ENCODE measurements at regions not wholly inside any gene's neighbourhood (a gene's known extent, or its start where the extent isn't known, plus 50 kb on each side); places are given as distances from the start of the nearest gene placed in this dataset.

- no peak overlapping the region for H3K4me3 ChIP-seq (ENCODE audit: low read depth, low read length)
- no peak for TF ChIP-seq CTCF (conservative IDR thresholded peaks at IDR 0.05; ENCODE audit: low read depth, low read length)
- no peak for DNase-seq (ENCODE audit: low read depth)
Observed at GRCh38 chr7:9854605-9855004, 1119.1 kb upstream of the PHF14 start.

GRCh38 chr7:9856668-9857067 is 1117.0 kb upstream of the PHF14 start:
- TF ChIP-seq CTCF (conservative IDR thresholded peaks at IDR 0.05; ENCODE audit: low read depth, low read length): no peak
- DNase-seq (ENCODE audit: low read depth): no peak

GRCh38 chr7:9863545-9863944 is 1110.1 kb upstream of the PHF14 start:
- no peak for DNase-seq (ENCODE audit: low read depth)
- no peak for TF ChIP-seq CTCF (conservative IDR thresholded peaks at IDR 0.05; ENCODE audit: low read depth, low read length)

More at GRCh38 chr7:9856668-9857067, 1117.0 kb upstream of the PHF14 start:
- H3K4me3 ChIP-seq (ENCODE audit: low read depth, low read length): no peak overlapping the region

GRCh38 chr7:9869151-9869550 is 1104.5 kb upstream of the PHF14 start:
- TF ChIP-seq CTCF (conservative IDR thresholded peaks at IDR 0.05; ENCODE audit: low read depth, low read length): no peak
- no peak for DNase-seq (ENCODE audit: low read depth)
- no peak overlapping the region for H3K4me3 ChIP-seq (ENCODE audit: low read depth, low read length)

More at GRCh38 chr7:9863545-9863944, 1110.1 kb upstream of the PHF14 start:
- H3K4me3 ChIP-seq (ENCODE audit: low read depth, low read length): no peak overlapping the region

- H3K4me3 ChIP-seq (ENCODE audit: low read depth, low read length): no peak overlapping the region
- no peak for TF ChIP-seq CTCF (conservative IDR thresholded peaks at IDR 0.05; ENCODE audit: low read depth, low read length)
- no peak for DNase-seq (ENCODE audit: low read depth)
Observed at GRCh38 chr7:9869566-9869965, 1104.1 kb upstream of the PHF14 start.

GRCh38 chr7:9870674-9871073 is 1103.0 kb upstream of the PHF14 start:
- no peak for TF ChIP-seq CTCF (conservative IDR thresholded peaks at IDR 0.05; ENCODE audit: low read depth, low read length)
- DNase-seq (ENCODE audit: low read depth): no peak
- H3K4me3 ChIP-seq (ENCODE audit: low read depth, low read length): no peak overlapping the region

GRCh38 chr7:9874182-9874581 is 1099.5 kb upstream of the PHF14 start:
- DNase-seq (ENCODE audit: low read depth): no peak
- H3K4me3 ChIP-seq (ENCODE audit: low read depth, low read length): no peak overlapping the region
- no peak for TF ChIP-seq CTCF (conservative IDR thresholded peaks at IDR 0.05; ENCODE audit: low read depth, low read length)

Data from choroid plexus epithelial cell (primary cell).